Type B pancreatic cell (in vitro differentiated cells): ENCODE measurements at regions not wholly inside any gene's neighbourhood (a gene's known extent, or its start where the extent isn't known, plus 50 kb on each side); places are given as distances from the start of the nearest gene placed in this dataset.

ENCODE experiments used
- DNase-seq: peaks from one replicate; pipeline ENCODE4 v3.0.0; 2021; ENCODE audit warnings: mixed read lengths; ENCODE audit not compliant: unreplicated experiment; ENCODE audit errors: extremely low spot score
- H3K27ac Mint-ChIP-seq: 2 replicates; pipeline ENCODE4 v1.8.0; 2021; ENCODE audit warnings: mild to moderate bottlenecking, mixed read lengths
- H3K27me3 Mint-ChIP-seq: 2 replicates; pipeline ENCODE4 v1.8.0; 2021; ENCODE audit warnings: mixed read lengths
- H3K36me3 Mint-ChIP-seq: 2 replicates; pipeline ENCODE4 v1.8.0; 2021; ENCODE audit warnings: mixed read lengths
- H3K4me1 Mint-ChIP-seq: one replicate; pipeline ENCODE4 v1.8.0; 2021; ENCODE audit warnings: mixed read lengths; ENCODE audit not compliant: unreplicated experiment
- H3K4me3 Mint-ChIP-seq: 2 replicates; pipeline ENCODE4 v1.8.0; 2021; ENCODE audit warnings: mild to moderate bottlenecking, mixed read lengths
- H3K9me3 Mint-ChIP-seq: 2 replicates; pipeline ENCODE4 v1.8.0; 2021; ENCODE audit warnings: mixed read lengths
- TF ChIP-seq, protein P1 (sequence below): fragments of 200-600 bp; sonication (generic); conservative IDR thresholded peaks from 2 replicates; pipeline ENCODE4 v1.5.0; 2021; ENCODE audit warnings: antibody characterized with exemption, mild to moderate bottlenecking

DNA sequence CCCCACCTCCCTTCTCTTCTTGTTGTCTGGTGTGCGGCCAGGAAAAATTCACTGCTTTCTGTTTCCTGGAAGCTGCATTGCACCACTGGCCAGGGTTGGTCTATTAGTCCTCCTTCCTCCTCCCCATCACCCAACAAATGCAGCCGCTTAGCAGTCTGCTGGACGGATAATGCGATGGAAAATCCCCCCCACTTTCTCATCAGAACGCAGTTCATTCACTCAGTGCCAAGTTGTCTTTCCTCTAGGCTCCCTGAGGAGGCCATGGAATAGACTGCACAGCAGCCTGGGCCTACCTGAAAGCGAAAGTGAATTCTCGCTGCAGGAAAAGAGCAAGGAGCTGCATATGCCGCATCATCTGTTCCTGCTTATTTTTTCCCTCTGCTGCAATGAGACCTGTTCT, 513.6 kb downstream of the METTL15 start:
- no peak overlapping the region for H3K27ac Mint-ChIP-seq
- no peak overlapping the region for H3K4me3 Mint-ChIP-seq
- no peaks in the 10 kb centered on the region for H3K27me3 Mint-ChIP-seq
- TF ChIP-seq, protein P1, sequence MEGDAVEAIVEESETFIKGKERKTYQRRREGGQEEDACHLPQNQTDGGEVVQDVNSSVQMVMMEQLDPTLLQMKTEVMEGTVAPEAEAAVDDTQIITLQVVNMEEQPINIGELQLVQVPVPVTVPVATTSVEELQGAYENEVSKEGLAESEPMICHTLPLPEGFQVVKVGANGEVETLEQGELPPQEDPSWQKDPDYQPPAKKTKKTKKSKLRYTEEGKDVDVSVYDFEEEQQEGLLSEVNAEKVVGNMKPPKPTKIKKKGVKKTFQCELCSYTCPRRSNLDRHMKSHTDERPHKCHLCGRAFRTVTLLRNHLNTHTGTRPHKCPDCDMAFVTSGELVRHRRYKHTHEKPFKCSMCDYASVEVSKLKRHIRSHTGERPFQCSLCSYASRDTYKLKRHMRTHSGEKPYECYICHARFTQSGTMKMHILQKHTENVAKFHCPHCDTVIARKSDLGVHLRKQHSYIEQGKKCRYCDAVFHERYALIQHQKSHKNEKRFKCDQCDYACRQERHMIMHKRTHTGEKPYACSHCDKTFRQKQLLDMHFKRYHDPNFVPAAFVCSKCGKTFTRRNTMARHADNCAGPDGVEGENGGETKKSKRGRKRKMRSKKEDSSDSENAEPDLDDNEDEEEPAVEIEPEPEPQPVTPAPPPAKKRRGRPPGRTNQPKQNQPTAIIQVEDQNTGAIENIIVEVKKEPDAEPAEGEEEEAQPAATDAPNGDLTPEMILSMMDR, result no peak
- no peaks in the 10 kb centered on the region for H3K4me1 Mint-ChIP-seq
- no peaks in the 10 kb centered on the region for H3K36me3 Mint-ChIP-seq
- DNase-seq, result no peak
- H3K9me3 Mint-ChIP-seq, result peaks cover 3% of the 10 kb centered on the region

DNA sequence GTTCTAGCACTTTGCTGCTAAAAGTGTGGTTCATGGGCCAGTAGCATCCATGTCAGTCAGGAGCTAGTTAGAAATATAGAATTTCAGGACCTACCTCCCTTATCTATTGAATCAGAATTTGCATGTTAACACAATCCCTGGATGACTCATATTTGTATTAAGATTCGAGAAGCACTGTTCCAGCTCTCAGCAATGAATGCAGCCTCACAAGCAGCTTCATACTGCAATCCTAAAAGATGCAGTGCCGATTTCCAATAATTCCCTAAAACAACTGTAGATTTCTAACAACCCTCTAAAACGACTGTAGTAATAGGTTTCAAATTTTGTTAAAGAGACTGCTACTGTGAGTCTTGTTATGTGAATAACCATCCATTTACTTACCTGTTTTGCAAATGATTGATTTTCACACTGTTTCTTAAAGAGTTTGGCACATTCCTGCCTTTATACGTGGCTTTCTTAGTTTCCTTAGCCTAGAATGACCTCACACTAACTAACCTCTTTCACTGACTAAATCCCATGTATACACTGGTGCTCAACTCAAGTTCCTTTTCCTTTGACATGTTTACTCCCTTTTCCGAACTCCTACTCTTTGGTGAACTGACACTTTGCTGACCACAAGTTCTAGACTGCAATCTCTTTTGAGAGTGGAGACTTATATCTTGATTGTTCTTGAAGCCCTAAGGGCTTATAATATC, 511.8 kb downstream of the METTL15 start:
- no peaks in the 10 kb centered on the region for H3K27me3 Mint-ChIP-seq
- TF ChIP-seq, protein P1, result no peak
- H3K4me1 Mint-ChIP-seq, result no peaks in the 10 kb centered on the region
- no peak overlapping the region for H3K4me3 Mint-ChIP-seq
- no peak overlapping the region for H3K27ac Mint-ChIP-seq
- DNase-seq, result no peak
- peaks cover 3% of the 10 kb centered on the region for H3K9me3 Mint-ChIP-seq
- H3K36me3 Mint-ChIP-seq, result no peaks in the 10 kb centered on the region

DNA sequence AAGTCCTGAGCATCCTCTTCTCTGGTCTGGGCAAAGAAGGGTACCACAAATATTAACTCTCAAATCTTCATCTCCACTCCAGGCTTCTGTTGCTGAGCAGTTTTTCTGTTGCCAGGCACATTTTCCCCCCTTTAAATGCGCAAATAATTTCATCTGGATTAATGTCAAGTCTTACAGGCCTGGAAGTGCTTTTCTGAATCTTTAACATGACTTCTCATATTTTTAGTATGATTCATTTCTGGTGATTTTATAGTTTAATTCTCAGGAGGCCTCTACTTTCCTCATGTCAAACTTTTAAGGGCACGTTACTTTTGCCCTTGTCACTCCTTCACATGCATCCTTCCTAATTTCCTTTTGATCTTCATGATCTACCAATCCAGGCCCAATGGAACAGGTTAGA, 510.2 kb downstream of the METTL15 start:
- no peak overlapping the region for H3K4me3 Mint-ChIP-seq
- TF ChIP-seq, protein P1, result no peak
- H3K36me3 Mint-ChIP-seq, result no peaks in the 10 kb centered on the region
- no peak for DNase-seq
- peaks cover 3% of the 10 kb centered on the region for H3K9me3 Mint-ChIP-seq
- no peaks in the 10 kb centered on the region for H3K4me1 Mint-ChIP-seq
- H3K27ac Mint-ChIP-seq, result no peak overlapping the region
- no peaks in the 10 kb centered on the region for H3K27me3 Mint-ChIP-seq

DNA sequence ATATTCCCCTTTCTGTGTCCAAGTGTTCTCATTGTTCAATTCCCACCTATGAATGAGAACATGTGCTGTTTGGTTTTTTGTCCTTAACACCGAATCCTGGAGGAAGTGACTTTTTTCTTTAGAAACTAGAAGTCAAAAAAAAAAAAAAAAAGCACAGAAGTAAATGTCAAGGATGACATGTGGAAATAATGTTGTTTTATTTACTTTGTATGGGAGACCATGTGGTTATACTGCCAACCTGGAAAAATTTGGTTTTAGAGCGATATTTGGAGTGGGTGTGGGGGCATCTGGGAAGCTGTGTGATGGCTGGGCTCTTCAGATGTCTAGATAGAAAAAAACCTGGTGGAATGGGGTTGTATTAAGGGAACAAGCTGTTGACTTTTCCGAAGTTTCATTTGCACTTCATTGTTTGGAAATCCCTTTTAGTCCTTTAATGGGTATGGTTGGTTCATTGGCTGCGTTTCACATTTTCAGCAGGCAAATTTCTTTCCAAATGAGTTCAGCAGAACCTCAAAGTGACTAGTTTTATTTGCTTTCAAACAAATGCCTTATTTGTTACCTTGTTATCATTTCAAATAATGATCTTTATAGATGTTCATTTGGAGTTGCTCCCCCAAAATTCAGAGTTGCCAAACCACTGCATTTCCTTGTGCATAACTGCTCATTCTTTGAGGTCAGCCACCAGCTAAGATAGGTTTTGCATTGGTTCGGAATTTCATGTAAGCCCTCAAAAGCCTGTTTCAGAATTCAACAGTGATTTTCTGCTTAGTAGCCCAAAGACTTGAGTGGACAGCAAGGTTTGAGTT, 508.2 kb downstream of the METTL15 start:
- Mint-ChIP-seq H3K36me3 (no peaks in the 10 kb centered on the region), H3K4me3 (no peak overlapping the region), H3K27me3 (no peaks in the 10 kb centered on the region), H3K27ac (no peak overlapping the region), H3K4me1 (no peaks in the 10 kb centered on the region), H3K9me3 (peaks cover 3% of the 10 kb centered on the region)
- DNase-seq, result no peak
- TF ChIP-seq, protein P1, result no peak

DNA sequence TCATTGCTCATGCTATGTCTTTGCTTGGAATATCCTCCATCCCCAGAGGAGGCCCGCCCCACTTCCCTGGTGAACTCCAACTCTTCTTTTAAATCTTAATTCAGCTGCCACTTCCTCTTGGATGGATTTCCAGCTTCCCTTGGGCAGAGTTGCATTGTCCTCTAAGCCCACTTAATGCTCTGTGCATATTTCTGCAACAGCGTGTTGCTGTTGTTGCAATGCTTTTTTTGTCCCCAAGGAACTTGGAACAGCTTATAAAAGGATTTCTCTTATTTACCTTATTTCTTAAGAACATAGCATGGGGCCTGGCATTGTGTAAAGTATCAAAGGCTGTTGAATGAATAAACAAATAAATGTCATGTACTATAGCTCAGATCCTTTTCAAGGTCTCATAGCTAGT, 507.4 kb downstream of the METTL15 start:
- DNase-seq, result no peak
- TF ChIP-seq, protein P1, result no peak
- no peaks in the 10 kb centered on the region for H3K27me3 Mint-ChIP-seq
- H3K4me3 Mint-ChIP-seq, result no peak overlapping the region
- peaks cover 3% of the 10 kb centered on the region for H3K9me3 Mint-ChIP-seq
- no peaks in the 10 kb centered on the region for H3K4me1 Mint-ChIP-seq
- H3K27ac Mint-ChIP-seq, result no peak overlapping the region
- H3K36me3 Mint-ChIP-seq, result no peaks in the 10 kb centered on the region
